ENCODE measurements at regions not wholly inside any gene's neighbourhood (a gene's known extent, or its start where the extent isn't known, plus 50 kb on each side); places are given as distances from the start of the nearest gene placed in this dataset.
"Not testable (repeated sequence)": the region's sequence is repeated elsewhere in the genome, so short reads cannot be mapped to it uniquely, and the experiment has no call there.

DNA sequence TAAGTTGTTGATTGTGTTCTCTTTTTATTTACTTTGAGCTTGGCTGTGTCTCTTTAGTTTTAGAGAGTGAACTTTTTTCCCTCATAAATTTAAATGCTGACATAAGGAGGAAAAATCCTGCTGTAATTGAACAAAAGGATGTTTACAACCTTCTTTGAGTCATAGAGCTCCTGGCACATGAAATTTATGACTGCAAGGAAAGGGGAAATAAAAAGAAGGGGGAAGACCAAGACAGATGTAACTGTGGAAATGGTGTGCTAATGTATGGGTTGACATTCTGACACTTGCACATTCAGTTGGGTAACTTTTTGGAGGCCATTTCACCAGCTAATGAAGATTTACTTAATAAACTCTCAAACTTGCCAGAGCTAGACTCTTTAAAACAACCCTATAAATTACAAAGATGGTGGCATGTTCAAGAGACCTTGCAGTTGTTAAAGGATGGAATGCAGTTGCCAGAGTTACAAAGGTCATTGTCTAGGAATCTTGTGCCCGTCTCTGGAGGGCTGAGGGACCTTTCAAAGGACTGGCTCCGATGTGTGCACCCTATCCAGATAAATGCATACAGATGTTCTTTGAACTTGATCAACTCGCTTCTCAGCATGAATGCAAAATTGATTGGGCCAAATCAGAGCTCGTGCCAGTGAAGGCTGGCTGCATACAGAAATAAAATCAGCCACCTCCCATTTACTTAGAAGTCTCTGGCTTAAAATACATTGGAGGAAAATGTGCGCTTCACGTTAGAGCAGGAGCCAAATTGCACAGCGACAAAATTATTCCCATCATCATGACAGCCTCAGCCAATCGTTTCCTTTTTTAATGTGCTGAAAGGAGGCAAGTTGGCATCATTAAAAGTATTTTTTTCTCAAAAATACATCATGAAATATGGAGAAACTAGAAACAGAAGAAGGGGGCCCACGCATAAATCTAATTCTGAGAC lies 289.0 kb upstream of the XYLT1 start:
- intact Hi-C loops (cut with DNase I): no loop called here
- WGBS: 66% methylated on average over 9 of the region's 9 CpGs
- DNase-seq: no peak
- no peak for ATAC-seq
- Histone ChIP-seq H3K9me3 (ENCODE audit: control insufficient read depth, low read length) (no peaks in the 10 kb centered on the region), H3K27me3 (ENCODE audit: control insufficient read depth, insufficient read depth) (no peaks in the 10 kb centered on the region), H3K4me1 (ENCODE audit: control insufficient read depth, insufficient read depth, low read length) (no peaks in the 10 kb centered on the region), H3K4me3 (ENCODE audit: low read length) (no peak overlapping the region), H3K27ac (ENCODE audit: low read length) (no peak overlapping the region)

DNA sequence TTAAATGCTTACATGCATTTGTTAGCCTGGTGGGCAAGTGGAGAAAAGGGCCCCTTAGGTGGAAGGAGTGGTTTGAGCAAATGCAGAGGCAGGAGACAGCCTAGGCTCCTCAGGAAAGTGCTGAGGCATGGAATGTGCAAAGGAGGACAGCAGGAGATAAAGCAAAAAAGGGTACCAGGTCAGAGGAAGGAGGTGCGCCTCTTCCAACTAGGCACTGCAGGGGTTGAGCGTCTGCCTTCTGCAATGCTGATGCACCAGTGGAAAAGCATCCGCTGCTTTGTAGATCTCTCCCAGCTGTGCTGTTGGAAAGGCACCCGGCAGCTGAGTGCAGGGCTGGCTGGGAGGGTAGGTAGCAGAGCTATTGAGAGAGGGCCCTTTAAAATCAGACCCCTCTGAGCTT lies 287.0 kb upstream of the XYLT1 start:
- ATAC-seq: no peak
- H3K4me3 ChIP-seq (ENCODE audit: low read length): no peak overlapping the region
- no peak for DNase-seq
- H3K9me3 ChIP-seq (ENCODE audit: control insufficient read depth, low read length): no peaks in the 10 kb centered on the region
- no peaks in the 10 kb centered on the region for H3K4me1 ChIP-seq (ENCODE audit: control insufficient read depth, insufficient read depth, low read length)
- H3K27ac ChIP-seq (ENCODE audit: low read length): no peak overlapping the region
- no peaks in the 10 kb centered on the region for H3K27me3 ChIP-seq (ENCODE audit: control insufficient read depth, insufficient read depth)
- 18% methylated on average over 4 of the region's 4 CpGs for WGBS
- intact Hi-C loops (cut with DNase I): no loop called here

DNA sequence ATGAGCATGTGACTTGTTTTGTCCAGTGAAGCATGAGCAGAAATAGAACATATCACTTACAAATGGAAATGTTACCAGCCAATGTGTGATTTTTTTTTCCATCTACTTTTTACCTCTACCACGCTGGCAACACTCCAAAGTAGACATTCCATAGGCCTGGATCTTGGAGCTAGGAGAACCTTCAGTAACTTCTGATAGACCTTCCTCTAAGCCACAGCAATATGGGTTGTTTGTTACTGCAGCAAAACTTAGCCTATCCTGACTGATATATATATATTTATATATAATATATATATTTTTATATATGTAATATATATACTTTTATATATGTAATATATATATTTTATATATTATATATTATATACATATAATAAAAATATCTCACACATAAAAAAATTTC lies 284.4 kb upstream of the XYLT1 start:
- no peak overlapping the region for H3K27ac ChIP-seq (ENCODE audit: low read length)
- intact Hi-C loops (cut with DNase I): no loop called here
- no peak overlapping the region for H3K4me3 ChIP-seq (ENCODE audit: low read length)
- no peaks in the 10 kb centered on the region for H3K27me3 ChIP-seq (ENCODE audit: control insufficient read depth, insufficient read depth)
- H3K4me1 ChIP-seq (ENCODE audit: control insufficient read depth, insufficient read depth, low read length): no peaks in the 10 kb centered on the region
- H3K9me3 ChIP-seq (ENCODE audit: control insufficient read depth, low read length): no peaks in the 10 kb centered on the region
- ATAC-seq (no peak), DNase-seq (no peak)
- WGBS: 74% methylated on average over 1 of the region's 1 CpG

DNA sequence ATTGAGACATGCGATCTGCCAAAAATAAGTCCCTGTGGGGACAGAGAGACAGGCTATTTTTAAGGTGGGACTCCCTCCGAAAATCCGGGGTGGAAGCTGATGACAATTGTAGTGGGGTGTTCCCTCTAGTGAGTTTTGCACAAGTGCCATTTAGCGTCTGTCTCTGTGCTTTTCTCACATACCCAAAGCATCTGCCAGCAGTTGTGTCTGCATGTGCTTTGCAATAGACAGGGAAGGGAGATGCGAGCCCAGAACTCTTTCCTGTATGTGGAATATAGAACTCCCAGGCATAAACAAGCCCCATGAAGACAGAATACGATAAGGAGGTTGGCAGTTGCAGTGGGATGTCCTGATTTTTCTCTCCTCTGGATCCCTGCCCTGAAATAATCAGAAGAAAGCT lies 282.7 kb upstream of the XYLT1 start:
- no peak for ATAC-seq
- Histone ChIP-seq H3K27ac (ENCODE audit: low read length) (no peak overlapping the region), H3K4me1 (ENCODE audit: control insufficient read depth, insufficient read depth, low read length) (no peaks in the 10 kb centered on the region), H3K4me3 (ENCODE audit: low read length) (no peak overlapping the region), H3K27me3 (ENCODE audit: control insufficient read depth, insufficient read depth) (no peaks in the 10 kb centered on the region), H3K9me3 (ENCODE audit: control insufficient read depth, low read length) (no peaks in the 10 kb centered on the region)
- intact Hi-C loops (cut with DNase I): no loop called here
- WGBS: 68% methylated on average over 6 of the region's 6 CpGs
- DNase-seq: no peak

DNA sequence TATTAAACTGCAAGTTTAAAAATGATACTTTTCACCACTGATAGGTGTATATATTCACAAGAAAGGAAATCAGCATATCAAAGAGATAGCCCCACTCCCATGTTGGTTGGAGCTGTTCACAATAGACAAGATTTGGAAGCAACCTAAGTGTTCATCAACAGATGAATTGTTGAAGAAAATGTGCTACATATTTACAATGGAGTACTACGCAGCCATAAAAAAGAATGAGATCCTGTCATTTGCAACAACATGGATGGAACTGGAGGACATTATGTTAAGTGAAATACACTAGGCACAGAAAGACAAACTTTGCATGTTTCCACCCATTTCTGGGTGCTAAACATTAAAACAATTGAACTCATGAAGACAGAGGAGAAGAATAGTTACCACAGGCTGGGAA lies 278.9 kb upstream of the XYLT1 start:
- Histone ChIP-seq H3K9me3 (ENCODE audit: control insufficient read depth, low read length) (no peaks in the 10 kb centered on the region), H3K4me1 (ENCODE audit: control insufficient read depth, insufficient read depth, low read length) (no peaks in the 10 kb centered on the region), H3K27me3 (ENCODE audit: control insufficient read depth, insufficient read depth) (no peaks in the 10 kb centered on the region), H3K27ac (ENCODE audit: low read length) (no peak overlapping the region), H3K4me3 (ENCODE audit: low read length) (no peak overlapping the region)
- ATAC-seq (no peak), DNase-seq (no peak)
- intact Hi-C loops (cut with DNase I): no loop called here
- WGBS: 95% methylated on average over 1 of the region's 1 CpG

DNA sequence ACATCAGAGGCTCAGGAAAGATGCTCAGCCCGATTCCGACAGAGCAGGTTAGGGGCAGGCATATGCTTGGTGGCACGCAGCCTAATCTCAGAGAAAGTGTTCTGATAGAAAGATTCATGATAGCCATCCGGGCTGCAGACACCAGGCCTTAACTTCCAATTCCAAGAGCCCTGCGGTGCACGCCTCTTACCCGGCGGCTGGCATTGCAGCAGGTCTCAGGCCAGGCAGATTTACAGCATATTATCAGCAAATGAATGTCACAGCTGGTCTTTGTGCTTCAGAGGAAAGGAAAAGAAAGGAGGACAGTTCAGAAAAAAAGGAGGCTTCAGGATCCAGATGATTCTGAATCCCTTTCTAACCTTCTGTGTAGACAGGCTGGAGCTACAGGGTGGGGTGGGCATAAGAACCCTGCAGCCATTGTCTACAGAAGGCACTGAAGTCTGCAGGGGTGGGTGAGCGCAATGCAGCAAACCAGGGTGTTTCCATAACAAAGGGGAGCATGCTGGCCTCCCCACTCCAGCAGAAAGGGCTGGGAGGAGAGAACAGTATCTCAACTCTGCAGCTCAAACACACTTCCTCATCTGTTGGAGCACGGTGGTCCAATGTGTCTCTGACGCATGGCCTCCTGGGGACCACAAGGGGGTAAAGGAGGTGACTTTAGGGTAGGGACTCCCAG lies 277.4 kb upstream of the XYLT1 start:
- DNase-seq: no peak
- no peak overlapping the region for H3K27ac ChIP-seq (ENCODE audit: low read length)
- H3K9me3 ChIP-seq (ENCODE audit: control insufficient read depth, low read length): no peaks in the 10 kb centered on the region
- no peak overlapping the region for H3K4me3 ChIP-seq (ENCODE audit: low read length)
- no peak for ATAC-seq
- H3K4me1 ChIP-seq (ENCODE audit: control insufficient read depth, insufficient read depth, low read length): no peaks in the 10 kb centered on the region
- H3K27me3 ChIP-seq (ENCODE audit: control insufficient read depth, insufficient read depth): no peaks in the 10 kb centered on the region
- 32% methylated on average over 11 of the region's 11 CpGs for WGBS
- intact Hi-C loops (cut with DNase I): no loop called here

DNA sequence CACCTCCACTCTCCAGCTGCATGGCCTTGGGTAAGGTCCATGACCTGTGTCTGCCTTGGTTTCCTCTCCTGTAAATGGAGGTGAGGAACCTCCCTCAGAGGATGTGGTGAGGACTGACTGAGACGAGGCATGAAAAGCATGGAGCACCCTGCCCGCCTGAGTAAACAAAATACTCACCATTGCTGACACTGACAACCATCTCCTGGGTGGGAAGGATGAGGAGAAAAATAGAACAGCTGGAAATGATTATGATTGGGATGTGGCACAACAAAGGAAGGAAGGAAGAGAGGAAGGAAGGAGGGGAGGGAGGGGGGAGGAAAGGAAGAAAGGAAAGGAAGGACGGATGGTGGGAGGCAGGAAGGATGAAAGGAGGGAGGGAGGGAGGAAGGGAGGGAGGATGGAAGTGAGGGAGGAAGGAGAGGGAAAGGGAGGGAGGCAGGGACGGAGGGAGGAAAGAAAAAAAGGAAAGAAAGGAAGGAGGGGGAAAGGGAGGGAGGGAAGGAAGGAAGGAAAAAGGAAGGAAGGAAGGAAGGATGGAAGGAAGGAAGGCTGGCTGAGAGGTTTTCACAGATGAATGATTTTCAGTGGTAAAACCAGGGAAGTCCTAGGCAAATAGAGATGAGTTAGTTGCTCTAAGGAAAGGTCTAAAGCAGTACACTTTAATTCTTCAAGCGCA lies 276.5 kb upstream of the XYLT1 start:
- Histone ChIP-seq H3K27ac (ENCODE audit: low read length) (no peak overlapping the region), H3K4me3 (ENCODE audit: low read length) (no peak overlapping the region), H3K27me3 (ENCODE audit: control insufficient read depth, insufficient read depth) (no peaks in the 10 kb centered on the region), H3K9me3 (ENCODE audit: control insufficient read depth, low read length) (no peaks in the 10 kb centered on the region), H3K4me1 (ENCODE audit: control insufficient read depth, insufficient read depth, low read length) (no peaks in the 10 kb centered on the region)
- DNase-seq (no peak), ATAC-seq (no peak)
- 52% methylated on average over 5 of the region's 5 CpGs for WGBS
- intact Hi-C loops (cut with DNase I): no loop called here

DNA sequence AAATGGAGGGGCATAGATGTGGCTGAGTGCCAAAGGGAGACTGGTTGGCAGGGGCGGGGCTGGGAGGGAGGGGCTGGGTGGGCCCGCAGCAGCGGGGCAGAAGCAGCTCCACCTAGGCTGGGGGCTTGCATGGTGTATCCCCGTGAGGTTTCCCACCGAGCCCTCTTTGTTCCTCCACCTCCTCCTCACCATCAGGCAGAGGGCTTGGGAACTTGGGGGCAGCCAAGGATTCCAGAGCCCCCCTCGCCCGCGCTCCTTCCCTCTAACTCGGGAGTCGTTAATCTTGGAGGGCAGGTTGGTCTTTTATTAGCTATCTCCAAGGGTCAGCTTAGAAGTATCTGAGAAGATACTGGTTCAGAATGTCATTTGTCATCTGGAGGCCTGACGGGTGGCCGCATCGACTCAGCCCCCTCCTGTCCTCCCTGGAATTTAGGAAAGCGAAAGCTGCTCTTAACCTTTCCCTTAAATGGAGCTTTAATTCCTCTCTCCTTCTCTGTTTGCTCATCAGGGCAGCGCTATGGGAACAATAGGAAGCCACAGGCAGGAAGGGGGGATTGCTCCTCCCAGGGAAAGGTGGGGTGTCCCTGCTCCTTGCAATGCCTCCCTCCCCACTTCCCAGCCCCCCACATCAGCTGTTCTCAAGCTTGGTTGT lies 274.3 kb upstream of the XYLT1 start:
- no peak for DNase-seq
- ATAC-seq: no peak
- Histone ChIP-seq H3K9me3 (ENCODE audit: control insufficient read depth, low read length) (no peaks in the 10 kb centered on the region), H3K4me3 (ENCODE audit: low read length) (no peak overlapping the region), H3K27me3 (ENCODE audit: control insufficient read depth, insufficient read depth) (no peaks in the 10 kb centered on the region), H3K4me1 (ENCODE audit: control insufficient read depth, insufficient read depth, low read length) (no peaks in the 10 kb centered on the region), H3K27ac (ENCODE audit: low read length) (no peak overlapping the region)
- intact Hi-C loops (cut with DNase I): no loop called here
- WGBS: 10% methylated on average over 15 of the region's 15 CpGs

DNA sequence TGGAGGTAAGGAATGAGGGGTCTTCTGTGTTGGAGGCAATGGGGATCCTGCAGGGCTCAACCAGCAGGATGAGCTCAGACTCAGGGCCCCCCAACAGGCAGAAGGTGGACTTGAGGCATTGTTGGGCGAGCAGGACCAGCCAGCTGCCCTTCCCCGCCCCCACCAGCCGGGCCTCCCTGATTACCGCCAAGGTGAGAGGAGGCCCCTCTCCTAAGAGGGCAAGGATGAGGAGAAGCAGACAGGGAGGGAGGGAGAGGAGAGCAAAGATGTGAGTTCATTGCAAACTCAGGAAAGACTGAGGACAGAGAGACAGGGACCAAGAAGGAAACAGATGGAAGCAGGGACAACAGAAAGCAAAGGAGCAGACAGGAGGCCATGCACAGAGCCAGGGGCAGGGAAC lies 272.8 kb upstream of the XYLT1 start:
- no peak overlapping the region for H3K27ac ChIP-seq (ENCODE audit: low read length)
- intact Hi-C loops (cut with DNase I): no loop called here
- no peak overlapping the region for H3K4me3 ChIP-seq (ENCODE audit: low read length)
- H3K9me3 ChIP-seq (ENCODE audit: control insufficient read depth, low read length): no peaks in the 10 kb centered on the region
- 36% methylated on average over 4 of the region's 4 CpGs for WGBS
- H3K27me3 ChIP-seq (ENCODE audit: control insufficient read depth, insufficient read depth): no peaks in the 10 kb centered on the region
- no peaks in the 10 kb centered on the region for H3K4me1 ChIP-seq (ENCODE audit: control insufficient read depth, insufficient read depth, low read length)
- DNase-seq (no peak), ATAC-seq (no peak)

DNA sequence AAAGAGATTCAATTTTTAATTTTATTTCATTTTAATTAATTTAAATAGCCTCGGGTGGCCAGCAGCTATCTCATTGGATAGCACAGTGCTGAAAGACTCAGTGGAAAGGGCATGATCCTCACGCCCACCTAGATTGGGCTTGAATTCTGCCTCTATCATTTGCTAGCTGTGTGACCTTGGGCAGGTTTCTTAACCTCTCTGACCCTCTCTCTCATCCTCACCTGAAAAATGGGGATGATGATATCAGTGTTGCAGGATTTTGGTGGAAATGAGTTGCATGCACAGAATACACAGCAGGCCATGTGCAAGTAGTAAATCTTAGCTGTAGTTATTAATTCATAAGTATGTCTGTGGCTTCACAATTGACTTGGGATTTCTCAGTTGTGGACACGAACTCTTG lies 272.4 kb upstream of the XYLT1 start:
- intact Hi-C loops (cut with DNase I): no loop called here
- DNase-seq (no peak), ATAC-seq (no peak)
- no peak overlapping the region for H3K4me3 ChIP-seq (ENCODE audit: low read length)
- WGBS: 58% methylated on average over 3 of the region's 3 CpGs
- H3K27ac ChIP-seq (ENCODE audit: low read length): no peak overlapping the region
- H3K4me1 ChIP-seq (ENCODE audit: control insufficient read depth, insufficient read depth, low read length): no peaks in the 10 kb centered on the region
- H3K27me3 ChIP-seq (ENCODE audit: control insufficient read depth, insufficient read depth): no peaks in the 10 kb centered on the region
- no peaks in the 10 kb centered on the region for H3K9me3 ChIP-seq (ENCODE audit: control insufficient read depth, low read length)

DNA sequence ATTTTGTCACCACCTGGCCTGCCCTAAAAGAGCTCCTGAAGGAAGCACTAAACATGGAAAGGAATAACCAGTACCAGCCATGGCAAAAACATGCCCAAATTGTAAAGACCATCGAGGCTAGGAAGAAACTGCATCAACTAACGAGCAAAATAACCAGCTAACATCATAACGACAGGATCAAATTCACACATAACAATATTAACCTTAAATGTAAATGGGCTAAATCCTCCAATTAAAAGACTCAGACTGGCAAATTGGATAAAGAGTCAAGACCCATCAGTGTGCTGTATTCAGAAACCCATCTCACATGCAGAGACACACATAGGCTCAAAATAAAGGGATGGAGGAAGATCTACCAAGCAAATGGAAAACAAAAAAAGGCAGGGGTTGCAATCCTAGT lies 264.3 kb upstream of the XYLT1 start:
- H3K27ac ChIP-seq (ENCODE audit: low read length); H3K4me1 ChIP-seq (ENCODE audit: control insufficient read depth, insufficient read depth, low read length); intact Hi-C loops (cut with DNase I); DNase-seq; ATAC-seq; H3K27me3 ChIP-seq (ENCODE audit: control insufficient read depth, insufficient read depth); H3K9me3 ChIP-seq (ENCODE audit: control insufficient read depth, low read length); H3K4me3 ChIP-seq (ENCODE audit: low read length): not testable (repeated sequence)
- WGBS: 83% methylated on average over 3 of the region's 3 CpGs
